GM21515 (cell line): ENCODE measurements at regions not wholly inside any gene's neighbourhood (a gene's known extent, or its start where the extent isn't known, plus 50 kb on each side); places are given as distances from the start of the nearest gene placed in this dataset.

ENCODE experiments used
- ATAC-seq: cut with Tn5 transposase; IDR thresholded peaks from one replicate; pipeline ENCODE4 v1.9.1; 2021; ENCODE audit not compliant: unreplicated experiment

DNA sequence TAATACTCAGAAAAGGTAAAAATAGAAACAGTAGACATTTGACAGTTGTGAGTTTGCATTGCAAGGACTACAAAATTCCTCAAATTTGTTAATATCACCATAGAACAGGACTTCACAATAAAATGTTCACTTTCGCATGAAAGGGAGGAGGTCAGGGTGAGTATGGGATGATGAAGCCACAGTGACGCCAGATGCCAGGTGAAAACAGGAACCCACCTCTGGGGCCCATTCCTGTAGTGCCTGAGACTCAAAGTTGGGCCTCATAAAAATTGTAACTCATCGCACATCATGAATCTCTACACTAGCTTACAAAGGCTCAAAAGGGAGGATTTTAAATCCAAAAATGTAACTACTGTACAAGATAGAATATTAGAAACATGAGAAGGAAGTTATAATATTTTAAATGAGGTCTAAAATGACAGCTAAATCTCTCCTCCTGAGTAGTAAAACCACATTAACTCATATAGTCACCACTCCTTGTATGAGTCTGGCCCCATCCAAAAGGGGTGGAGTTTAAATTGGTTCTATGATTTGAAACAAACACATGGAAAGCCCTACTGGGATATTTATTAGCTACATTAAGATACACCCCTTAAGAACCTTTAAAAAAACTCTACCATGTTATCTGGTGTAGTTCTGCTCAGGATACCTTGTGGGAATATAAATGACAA is 93.7 kb downstream of the ETS2 start:
- ATAC-seq = no peak

DNA sequence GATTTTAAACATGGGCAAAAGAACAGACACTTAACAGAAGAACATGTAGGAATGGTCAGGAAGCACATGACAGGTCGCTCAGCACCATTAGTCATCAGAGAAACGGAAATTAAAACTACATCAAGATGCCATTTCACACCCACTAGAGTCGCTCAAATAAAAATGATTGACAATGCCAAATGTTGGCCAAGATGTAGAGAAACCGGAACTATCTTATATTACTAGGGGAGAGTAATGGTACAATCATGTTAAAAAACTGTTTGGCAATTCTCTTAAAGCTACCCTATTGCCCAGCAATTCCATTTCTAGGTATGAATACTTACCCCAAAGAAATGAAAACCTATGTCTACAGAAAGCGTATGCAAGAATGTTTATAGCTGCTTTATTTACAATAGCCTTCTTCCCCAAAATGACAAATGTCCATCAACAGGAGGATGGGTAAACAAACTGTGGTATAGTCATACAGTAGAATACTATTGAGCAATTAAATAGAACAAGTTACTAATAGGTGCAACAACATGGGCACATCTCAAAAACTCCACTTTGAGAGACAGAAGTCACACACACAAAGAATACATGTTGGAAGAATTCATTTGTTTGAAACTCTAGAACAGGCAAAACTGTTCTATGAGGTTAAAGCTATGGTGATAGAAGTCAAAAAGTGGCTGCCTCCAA is 92.8 kb downstream of the ETS2 start:
- ATAC-seq = no peak

DNA sequence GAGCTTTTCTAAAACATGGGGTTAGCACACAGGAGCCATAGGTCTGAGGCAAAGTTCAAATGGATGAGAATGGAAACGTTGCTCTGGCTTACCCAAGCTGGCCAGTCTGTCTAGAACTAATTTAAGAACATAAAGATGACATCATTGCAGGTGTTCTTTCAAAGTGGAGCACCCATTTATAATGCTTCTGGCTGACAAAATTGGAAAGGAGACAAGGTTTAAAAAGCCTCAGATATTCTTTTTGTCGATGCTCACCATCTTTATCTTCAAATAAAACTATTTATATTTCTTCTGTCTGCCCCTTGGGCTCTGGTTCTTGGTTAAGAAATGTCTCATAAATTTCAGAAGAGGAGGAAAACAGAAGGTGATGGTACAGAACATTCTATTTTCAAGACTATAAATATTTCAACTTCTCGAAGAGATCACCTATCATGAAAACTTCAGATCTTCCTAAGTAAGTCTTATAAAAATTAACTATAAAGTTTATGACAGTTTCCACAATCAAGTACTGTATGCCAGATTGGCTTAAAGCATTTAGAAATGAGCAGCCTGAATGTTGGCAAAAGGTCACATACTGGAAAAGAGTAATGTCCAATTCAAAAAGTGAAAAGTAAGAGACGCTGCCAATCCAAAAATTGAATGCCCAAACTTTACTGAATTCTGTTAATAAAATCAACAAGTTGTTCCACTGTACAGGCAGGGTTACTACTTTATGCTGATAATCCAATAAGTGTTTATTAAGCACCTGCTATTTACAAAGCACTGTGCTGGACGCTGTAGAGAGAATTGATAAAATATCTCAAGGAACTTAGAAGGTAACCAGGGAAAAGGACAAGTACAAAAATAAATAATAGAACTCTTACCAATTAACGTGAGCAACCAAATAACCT is 92.0 kb downstream of the ETS2 start:
- ATAC-seq = no peak

DNA sequence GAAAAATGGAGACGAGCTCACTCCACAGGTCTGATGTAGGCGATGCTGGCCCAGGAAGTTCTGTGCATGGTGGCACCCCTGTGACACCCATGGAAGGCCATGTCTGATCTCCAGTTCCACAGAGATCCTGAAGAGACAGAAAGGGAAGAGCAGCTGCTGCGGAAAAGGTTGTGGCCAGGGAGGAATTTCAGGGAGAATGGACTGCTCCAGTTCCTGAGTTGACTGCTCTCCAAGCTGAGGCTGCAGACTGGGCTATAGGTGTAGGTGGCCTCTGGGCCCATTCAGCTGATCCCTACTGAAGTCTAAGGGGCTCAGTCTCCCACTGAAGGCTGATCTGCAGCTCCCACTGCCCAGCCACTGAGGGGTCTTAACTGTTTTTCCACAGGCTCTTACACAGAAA is 89.2 kb downstream of the ETS2 start:
- no peak for ATAC-seq

DNA sequence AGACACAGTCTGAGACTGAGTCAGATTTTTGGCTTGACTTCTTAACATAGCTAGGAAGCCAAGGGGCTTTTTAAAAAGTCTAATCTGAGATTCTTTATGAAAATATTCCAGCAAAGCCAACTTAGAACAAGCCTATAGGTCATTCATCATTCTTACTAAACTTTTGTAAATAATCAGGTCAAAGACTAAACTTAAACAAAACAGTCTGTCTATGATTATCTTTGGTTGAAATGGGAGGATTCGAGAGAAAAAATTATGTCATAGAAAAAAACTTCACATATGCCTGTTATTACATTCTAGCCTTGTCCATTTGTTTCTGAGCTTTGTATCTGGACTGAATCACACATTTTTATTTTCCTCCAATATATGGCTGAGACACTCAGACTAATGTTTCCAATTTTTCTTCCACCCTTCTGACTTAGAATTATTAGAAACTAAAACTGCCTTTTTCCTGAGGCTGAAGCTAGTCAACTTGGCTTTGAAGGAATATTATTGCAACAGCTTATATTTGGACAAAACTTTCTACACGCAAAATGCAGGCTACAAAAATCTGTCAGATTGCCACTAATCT is 83.3 kb downstream of the ETS2 start:
- ATAC-seq = no peak

DNA sequence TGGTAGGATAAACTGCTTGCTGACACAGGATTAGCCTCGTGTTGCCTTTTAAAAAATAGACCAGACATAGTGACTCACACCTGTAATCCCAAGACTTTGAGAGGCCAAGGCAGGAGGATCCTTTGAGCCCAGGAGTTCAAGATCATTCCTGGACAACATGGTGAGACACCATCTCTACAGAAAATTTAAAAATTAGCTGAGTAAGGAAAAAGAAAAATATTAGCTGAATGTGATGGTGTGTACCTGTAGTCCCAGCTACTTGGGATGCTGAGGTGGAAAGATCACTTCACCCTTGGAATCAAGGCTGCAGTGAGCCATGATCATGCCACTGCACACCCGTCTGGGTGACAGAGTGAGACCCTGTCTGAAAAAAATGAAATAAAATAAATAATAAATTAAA is 82.0 kb downstream of the ETS2 start:
- ATAC-seq = no peak

DNA sequence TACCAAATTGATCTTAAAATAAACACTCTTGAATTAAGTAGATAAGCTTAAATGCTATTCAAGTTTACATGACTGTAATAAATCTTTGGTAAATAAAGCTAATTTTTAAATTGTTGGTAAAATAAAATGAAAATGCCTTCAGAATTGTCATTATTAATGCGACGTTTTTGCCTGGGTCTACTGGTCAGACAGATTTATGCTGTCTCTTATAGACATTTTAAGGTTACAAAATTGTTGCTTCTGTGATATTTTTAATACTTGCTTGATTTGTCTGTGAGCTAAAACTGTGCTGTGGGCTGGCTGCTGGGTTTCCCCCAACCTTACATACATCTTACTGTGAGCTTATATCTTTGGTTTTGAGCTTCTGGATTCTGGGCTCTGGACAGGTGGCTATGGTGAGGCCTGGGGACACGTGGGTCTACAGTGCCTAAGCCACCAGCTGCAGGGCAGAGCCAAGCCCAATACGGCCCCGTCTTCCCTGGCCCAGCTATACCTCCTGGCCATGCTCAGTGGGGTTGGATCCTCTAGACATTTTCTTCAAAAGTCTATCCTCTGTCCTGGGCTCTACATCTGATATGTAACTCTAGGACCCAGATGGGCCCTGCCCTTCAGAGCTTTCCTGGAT is 81.4 kb downstream of the ETS2 start:
- no peak for ATAC-seq

DNA sequence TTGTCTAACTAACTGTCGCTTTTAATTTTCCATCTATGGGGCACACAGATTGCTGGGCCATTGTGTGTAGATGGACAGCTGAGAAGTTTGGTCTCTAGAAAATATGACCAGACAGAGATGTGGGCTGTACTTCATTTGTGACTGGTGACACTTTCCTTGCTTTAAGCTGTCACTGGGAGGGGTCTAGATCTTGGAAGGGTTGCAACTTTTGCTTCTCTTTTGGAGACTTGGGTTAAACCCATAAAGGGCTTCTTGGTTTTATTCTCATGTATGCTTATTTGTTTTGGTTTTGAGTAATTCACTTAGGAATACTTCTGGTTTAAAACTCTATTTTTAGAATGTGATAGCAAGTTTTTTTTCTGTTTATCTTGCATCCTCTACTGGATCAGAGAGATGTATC is 80.2 kb downstream of the ETS2 start:
- ATAC-seq = no peak

DNA sequence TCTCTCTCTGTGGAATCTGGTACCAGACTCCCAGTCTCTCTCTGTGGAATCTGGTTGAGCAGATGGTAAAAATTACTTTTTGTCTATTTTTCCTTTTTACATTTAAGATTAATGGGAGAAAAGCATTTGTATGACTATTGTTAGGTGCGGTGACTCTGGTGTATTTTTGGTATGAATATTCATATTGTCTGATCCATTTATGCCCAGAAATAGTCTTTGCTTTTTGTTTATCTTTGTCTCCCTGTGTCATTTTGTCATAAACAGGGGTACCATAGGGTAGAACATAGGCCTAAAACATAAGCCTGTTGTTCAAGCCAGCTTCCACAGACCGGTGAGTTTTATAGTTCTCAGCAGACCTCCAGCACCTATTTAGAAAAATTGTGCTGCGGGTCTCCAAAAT is 78.7 kb downstream of the ETS2 start:
- ATAC-seq = no peak

DNA sequence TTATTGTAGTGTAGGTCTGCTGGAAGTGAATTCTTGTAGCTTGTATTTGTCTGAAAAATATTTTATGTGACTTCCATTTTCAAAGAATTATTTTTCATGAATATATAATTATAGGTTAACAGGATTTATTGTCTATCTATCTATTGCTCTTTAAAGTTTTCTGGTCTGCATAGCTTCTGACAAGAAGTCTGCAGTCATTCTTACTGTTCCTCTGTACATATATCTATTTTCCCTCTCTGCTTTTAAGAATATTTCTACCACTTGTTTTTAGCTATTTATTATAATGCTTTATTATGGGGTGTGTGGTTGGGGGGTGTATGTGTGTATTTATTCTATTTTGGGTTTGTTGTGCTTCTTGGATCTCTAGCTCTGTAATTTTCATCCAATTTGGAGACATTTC is 77.4 kb downstream of the ETS2 start:
- no peak for ATAC-seq

DNA sequence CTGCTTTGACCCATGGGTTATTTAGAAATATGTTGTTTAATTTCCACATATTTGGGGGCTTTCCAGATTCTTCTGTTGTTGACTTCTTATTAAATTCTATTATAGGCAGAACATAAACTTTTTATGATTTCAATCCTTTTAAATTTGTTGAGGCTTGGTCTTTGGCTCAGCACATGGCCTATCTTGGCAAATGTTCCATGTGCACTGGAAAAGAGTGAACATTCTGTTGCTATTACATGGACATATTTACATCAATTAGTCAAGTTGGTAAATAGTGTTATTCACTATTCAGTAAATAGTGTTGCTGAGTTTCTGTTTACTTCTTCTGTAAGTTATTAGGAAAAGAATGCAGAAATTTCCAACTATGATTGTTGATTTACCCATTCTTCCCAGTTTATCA is 75.4 kb downstream of the ETS2 start:
- no peak for ATAC-seq

DNA sequence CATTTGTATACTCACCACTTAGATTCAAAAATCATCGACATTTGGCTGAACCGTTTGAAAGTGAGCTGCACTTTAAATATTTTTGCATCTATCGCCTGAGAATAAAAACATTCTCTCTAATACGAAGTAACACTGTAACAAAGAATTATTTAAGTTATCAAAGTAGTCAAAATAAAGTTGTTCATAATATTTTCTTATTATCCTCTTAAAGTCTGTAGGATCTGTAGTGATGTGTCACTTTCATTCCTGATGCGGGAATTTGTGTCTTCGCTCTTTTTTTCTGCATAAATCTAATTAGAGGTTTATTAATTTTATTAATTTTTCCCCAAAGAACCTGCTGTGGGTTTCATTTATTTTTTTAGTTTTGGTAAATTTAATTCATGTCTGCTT is 74.8 kb downstream of the ETS2 start:
- ATAC-seq = no peak

DNA sequence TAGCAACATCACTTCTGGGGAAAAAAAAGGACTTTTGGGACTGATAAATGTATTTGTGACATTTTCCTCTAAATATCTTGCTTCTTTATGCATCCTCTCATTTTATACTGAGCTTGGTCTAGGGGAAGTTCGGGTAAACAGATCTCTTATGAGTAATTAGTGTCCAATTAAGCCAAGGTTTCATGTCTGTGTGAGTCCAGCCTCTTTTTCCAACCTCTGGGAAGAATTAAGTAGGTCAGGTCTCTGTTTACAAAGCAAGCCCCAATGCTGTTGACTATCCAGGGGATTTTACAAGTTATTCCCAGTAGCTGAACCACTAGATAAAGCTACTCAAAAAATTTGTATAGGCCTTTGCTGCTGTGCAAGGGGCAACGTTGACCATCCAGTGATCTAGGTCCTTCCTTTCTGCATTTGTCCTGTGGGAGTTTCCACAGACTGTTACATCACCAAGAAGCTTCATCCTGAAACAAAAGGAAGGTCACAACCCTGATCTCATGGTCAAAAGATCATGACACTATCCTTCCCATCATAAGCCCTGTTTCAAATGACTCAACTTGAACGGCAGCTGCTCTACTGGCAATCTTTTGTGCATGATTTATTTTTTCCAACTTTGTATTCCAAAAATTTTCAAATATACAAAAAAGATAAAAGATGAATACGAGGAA is 74.3 kb downstream of the ETS2 start:
- ATAC-seq = no peak

DNA sequence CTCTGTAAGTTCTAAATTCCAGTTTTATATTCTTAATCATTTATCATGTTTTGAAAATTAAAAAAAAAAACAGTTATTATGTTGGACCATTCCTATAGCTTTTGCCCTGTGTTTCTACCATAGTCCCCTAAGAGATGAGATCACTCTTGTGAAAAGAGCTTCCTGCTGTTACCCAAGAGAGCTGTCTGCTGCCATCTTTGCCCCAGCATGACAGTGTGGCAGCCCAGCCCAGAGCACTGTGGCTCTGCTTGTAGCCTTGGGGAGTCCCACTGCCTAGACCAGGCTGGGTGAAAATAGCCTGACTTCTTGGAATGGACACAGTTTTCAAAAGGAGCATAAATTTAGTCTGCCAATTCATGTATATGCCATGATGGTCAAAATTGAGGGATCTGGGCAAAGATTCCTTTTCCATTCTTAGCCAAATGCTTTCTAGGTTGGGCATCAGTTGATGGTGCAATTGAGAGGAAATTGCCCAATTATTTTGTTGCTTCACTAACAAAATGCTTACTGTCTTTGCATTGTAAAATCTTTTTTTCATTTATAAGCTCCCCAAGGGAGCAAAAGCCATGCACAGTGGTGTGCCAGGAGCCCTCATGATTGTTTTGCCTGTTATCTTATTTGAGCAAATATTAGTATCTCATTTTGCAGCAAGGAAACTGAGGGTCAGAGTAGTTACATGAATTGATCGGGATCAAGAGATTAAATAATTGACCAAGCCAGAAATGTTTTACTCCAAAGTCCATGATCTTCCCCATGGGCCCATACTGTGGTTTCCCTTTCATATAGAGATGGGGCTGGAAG is 72.8 kb downstream of the ETS2 start:
- no peak for ATAC-seq

DNA sequence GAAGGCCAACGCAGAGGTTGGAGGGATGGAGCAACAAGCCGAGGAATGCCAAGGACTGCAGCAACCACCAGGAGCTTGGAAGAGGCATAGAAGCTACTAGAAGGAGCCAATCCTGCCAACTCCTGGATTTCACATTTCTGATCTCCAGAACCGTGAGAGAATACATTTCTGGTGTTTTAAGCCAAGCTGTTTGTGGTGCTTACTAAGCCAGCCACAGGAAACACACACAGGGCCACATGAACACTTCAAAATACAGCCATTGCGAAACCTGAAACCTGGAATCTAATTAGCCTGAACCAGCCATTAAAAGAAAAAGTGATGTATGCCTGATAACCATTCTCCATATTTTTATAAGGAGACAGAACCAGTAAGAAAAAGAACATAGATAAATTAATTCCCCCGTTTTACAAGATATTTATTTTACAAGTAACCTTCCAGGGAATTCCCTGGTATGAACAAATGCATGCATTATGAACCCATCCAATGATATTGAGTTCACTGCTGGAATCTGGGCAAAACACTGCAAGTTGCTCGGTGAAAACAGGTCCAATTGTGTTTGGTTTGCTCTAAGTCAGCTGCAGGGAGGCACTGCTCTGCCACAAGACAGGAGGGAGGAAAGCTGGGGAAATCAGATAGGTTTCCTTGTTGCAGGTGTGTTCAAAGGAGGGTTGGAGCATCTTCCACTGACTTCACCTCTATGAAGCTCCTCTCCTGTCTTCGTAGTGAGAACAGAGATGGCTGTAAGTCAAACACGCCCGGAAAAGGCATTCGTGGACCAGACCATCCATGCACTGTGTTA is 70.2 kb downstream of the ETS2 start:
- no peak for ATAC-seq
